ENCODE measurements at regions not wholly inside any gene's neighbourhood (a gene's known extent, or its start where the extent isn't known, plus 50 kb on each side); places are given as distances from the start of the nearest gene placed in this dataset.

DNA sequence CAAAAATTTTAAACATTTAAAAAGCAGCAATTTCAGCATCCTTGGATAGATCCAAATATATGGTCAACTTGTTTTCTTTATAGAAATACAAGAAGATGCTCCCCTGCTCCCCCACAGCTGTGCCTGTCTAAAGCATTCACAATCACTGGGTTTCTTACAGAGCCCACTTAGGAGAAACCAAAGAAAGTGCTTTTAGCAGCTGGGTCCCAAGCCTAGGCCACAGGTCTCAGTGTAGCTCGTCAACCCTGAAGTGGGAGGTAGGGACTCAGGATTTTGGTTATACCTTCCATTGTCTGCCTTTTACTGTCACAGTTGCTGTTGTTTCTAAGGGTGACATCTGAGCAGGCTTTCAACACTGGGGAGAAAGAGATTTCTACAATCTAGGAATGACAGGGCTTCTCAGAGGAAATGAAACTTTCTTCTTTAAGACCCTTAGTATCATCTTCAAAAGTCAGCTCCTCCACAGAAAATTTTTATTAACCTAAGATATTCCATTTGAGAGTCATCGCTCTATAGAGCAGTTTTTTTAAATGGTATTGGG, 199.3 kb upstream of the CMC1 start:
- H4K20me1 ChIP-seq (ENCODE audit: insufficient read depth), result no peaks in the 10 kb centered on the region
- no peaks in the 10 kb centered on the region for H3K9me2 ChIP-seq (ENCODE audit: insufficient read depth, low read length)
- H2AFZ ChIP-seq (ENCODE audit: low read depth, low read length), result no peak overlapping the region
- H3K4me2 ChIP-seq (ENCODE audit: low read length), result no peak overlapping the region
- no peaks in the 10 kb centered on the region for H3K36me3 ChIP-seq (ENCODE audit: insufficient read depth, low read length)
- TF ChIP-seq SMC3 (conservative IDR thresholded peaks at IDR 0.05; ENCODE audit: poor library complexity) (no peak), TAF1 (IDR thresholded peaks at IDR 0.05; ENCODE audit: low read depth) (no peak), POLR2AphosphoS5 (IDR thresholded peaks at IDR 0.05) (no peak)
- TF ChIP-seq, protein P1, sequence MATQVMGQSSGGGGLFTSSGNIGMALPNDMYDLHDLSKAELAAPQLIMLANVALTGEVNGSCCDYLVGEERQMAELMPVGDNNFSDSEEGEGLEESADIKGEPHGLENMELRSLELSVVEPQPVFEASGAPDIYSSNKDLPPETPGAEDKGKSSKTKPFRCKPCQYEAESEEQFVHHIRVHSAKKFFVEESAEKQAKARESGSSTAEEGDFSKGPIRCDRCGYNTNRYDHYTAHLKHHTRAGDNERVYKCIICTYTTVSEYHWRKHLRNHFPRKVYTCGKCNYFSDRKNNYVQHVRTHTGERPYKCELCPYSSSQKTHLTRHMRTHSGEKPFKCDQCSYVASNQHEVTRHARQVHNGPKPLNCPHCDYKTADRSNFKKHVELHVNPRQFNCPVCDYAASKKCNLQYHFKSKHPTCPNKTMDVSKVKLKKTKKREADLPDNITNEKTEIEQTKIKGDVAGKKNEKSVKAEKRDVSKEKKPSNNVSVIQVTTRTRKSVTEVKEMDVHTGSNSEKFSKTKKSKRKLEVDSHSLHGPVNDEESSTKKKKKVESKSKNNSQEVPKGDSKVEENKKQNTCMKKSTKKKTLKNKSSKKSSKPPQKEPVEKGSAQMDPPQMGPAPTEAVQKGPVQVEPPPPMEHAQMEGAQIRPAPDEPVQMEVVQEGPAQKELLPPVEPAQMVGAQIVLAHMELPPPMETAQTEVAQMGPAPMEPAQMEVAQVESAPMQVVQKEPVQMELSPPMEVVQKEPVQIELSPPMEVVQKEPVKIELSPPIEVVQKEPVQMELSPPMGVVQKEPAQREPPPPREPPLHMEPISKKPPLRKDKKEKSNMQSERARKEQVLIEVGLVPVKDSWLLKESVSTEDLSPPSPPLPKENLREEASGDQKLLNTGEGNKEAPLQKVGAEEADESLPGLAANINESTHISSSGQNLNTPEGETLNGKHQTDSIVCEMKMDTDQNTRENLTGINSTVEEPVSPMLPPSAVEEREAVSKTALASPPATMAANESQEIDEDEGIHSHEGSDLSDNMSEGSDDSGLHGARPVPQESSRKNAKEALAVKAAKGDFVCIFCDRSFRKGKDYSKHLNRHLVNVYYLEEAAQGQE (IDR thresholded peaks at IDR 0.05; ENCODE audit: borderline replicate concordance), result no peak
- H3K27ac ChIP-seq (ENCODE audit: low read length), result no peak overlapping the region
- no peak overlapping the region for H3K9ac ChIP-seq (ENCODE audit: low read length)
- no peak overlapping the region for H3K4me3 ChIP-seq (ENCODE audit: low read length)
- H3K9me3 ChIP-seq (ENCODE audit: low read length), result no peaks in the 10 kb centered on the region
- H3F3A ChIP-seq (ENCODE audit: insufficient read depth, low read length, poor library complexity, severe bottlenecking), result no peaks in the 10 kb centered on the region
- no peaks in the 10 kb centered on the region for H3K27me3 ChIP-seq (ENCODE audit: insufficient read depth, low read depth, low read length)
- H3K79me2 ChIP-seq (replicated peaks; ENCODE audit: insufficient read depth, low read length), result no peaks in the 10 kb centered on the region

DNA sequence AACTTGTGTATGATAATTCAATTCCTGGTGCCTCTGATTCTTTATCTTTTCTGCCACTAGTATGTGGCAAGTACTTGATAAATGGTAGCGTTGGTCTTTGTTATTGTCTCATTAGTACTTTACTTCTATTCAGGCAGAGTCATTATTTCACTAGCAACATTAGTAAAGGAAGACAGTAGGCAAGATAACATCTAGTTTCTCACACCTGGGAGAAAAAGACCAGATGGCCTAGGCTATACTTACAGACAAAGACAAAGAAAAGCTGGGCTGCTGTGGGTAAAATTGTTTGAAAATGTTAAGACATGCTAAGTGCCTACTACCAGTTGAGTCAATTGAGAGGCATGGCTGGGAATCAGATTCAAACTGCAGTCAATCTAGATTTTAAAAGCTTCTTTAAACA, 198.7 kb upstream of the CMC1 start:
- Histone ChIP-seq H3K4me2 (ENCODE audit: low read length) (no peak overlapping the region), H3K27ac (ENCODE audit: low read length) (no peak overlapping the region), H3K4me3 (ENCODE audit: low read length) (no peak overlapping the region), H2AFZ (ENCODE audit: low read depth, low read length) (no peak overlapping the region), H3K79me2 (replicated peaks; ENCODE audit: insufficient read depth, low read length) (no peaks in the 10 kb centered on the region), H3K9me3 (ENCODE audit: low read length) (no peaks in the 10 kb centered on the region), H4K20me1 (ENCODE audit: insufficient read depth) (no peaks in the 10 kb centered on the region), H3K27me3 (ENCODE audit: insufficient read depth, low read depth, low read length) (no peaks in the 10 kb centered on the region), H3K36me3 (ENCODE audit: insufficient read depth, low read length) (no peaks in the 10 kb centered on the region), H3F3A (ENCODE audit: insufficient read depth, low read length, poor library complexity, severe bottlenecking) (no peaks in the 10 kb centered on the region), H3K9me2 (ENCODE audit: insufficient read depth, low read length) (no peaks in the 10 kb centered on the region), H3K9ac (ENCODE audit: low read length) (no peak overlapping the region)
- TF ChIP-seq, protein P1 (IDR thresholded peaks at IDR 0.05; ENCODE audit: borderline replicate concordance), result no peak
- TF ChIP-seq RAD21 (conservative IDR thresholded peaks at IDR 0.05), result no peak
- no peak for TF ChIP-seq MXI1 (conservative IDR thresholded peaks at IDR 0.05; ENCODE audit: poor library complexity, severe bottlenecking)
- no peak for TF ChIP-seq EZH2 (IDR thresholded peaks at IDR 0.05; ENCODE audit: borderline replicate concordance, insufficient read depth, low read length, poor library complexity, severe bottlenecking)
- TF ChIP-seq EP300 (conservative IDR thresholded peaks at IDR 0.05; ENCODE audit: poor library complexity, severe bottlenecking), result no peak
- TF ChIP-seq, protein P2, sequence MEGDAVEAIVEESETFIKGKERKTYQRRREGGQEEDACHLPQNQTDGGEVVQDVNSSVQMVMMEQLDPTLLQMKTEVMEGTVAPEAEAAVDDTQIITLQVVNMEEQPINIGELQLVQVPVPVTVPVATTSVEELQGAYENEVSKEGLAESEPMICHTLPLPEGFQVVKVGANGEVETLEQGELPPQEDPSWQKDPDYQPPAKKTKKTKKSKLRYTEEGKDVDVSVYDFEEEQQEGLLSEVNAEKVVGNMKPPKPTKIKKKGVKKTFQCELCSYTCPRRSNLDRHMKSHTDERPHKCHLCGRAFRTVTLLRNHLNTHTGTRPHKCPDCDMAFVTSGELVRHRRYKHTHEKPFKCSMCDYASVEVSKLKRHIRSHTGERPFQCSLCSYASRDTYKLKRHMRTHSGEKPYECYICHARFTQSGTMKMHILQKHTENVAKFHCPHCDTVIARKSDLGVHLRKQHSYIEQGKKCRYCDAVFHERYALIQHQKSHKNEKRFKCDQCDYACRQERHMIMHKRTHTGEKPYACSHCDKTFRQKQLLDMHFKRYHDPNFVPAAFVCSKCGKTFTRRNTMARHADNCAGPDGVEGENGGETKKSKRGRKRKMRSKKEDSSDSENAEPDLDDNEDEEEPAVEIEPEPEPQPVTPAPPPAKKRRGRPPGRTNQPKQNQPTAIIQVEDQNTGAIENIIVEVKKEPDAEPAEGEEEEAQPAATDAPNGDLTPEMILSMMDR (IDR thresholded peaks at IDR 0.05; ENCODE audit: poor library complexity, severe bottlenecking), result no peak
- no peak for TF ChIP-seq POLR2AphosphoS5 (IDR thresholded peaks at IDR 0.05)
